ENCODE measurements at regions not wholly inside any gene's neighbourhood (a gene's known extent, or its start where the extent isn't known, plus 50 kb on each side); places are given as distances from the start of the nearest gene placed in this dataset.

DNA sequence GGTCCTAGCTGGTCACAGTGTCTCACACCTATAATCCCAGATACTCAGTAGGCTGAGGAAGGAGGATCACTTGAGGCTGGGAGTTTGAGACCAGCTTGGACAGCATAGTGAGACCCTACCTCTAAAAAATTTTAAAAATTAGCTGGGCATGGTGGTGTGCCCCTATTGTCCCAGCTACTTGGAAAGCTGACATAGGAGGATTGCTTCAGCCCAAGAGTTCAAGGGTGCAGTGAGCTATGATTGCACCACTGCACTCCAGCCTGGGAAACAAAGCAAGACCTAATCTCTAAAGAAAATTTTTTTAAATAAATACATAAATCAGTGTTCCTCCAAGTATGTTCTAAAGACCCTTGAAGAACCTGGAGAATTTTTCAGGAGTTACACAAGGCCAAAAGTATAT is 50.6 kb upstream of the GNAO1 start:
- no peak for DNase-seq
- in situ Hi-C loops (cut with MboI; ENCODE audit: low pct_unique_long_range_greater_than_20kb, low sequenced_read_pairs), result no loop called here

DNA sequence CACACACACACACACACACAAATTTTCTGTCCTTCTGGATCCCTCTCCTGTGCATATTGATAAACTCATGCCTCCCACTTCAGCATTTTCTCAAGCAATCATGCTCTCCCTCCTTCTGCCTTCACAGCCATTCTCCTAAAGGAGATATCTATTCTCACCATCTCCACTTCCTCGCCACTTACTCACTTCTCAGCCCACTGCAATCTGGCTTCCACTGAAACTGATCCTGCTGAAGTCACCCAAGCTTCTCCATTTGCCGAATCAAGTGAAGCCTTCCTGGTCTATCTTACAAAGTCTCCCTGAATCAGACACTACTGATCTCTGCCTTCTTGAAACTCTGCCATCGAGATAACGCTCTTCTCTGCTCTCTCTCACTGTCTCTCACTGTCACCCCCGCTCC is 54.0 kb upstream of the GNAO1 start:
- no peak for DNase-seq
- in situ Hi-C loops (cut with MboI; ENCODE audit: low pct_unique_long_range_greater_than_20kb, low sequenced_read_pairs), result no loop called here

- no peak for DNase-seq
- in situ Hi-C loops (cut with MboI; ENCODE audit: low pct_unique_long_range_greater_than_20kb, low sequenced_read_pairs), result no loop called here
These were observed 55.0 kb upstream of the GNAO1 start for GRCh38 chr16:56136256-56136655.

GRCh38 chr16:56134790-56135189 is 56.5 kb upstream of the GNAO1 start:
- no peak for DNase-seq
- in situ Hi-C loops (cut with MboI; ENCODE audit: low pct_unique_long_range_greater_than_20kb, low sequenced_read_pairs), result no loop called here

- DNase-seq, result no peak
- in situ Hi-C loops (cut with MboI; ENCODE audit: low pct_unique_long_range_greater_than_20kb, low sequenced_read_pairs), result no loop called here
These were observed 65.4 kb upstream of the GNAO1 start for GRCh38 chr16:56125922-56126321.

DNA sequence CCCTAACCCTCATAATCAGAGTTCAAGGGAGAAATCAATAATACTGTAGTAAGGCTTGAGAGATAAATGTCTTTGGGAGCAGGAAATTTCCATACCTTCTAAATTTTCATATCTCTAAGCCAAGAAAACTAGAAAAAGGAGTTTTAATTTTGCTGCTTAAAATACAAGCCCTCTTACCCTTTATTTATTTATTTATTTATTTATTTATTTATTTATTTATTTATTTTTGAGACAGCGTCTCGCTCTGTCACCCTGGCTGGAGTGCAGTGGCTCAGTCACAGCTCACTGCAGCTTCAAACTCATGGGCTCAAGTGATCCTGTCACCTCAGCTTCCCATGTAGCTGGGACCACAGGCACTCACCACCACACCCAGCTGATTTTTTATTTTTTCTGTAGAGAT is 69.0 kb upstream of the GNAO1 start:
- no peak for DNase-seq
- in situ Hi-C loops (cut with MboI; ENCODE audit: low pct_unique_long_range_greater_than_20kb, low sequenced_read_pairs), result no loop called here

DNA sequence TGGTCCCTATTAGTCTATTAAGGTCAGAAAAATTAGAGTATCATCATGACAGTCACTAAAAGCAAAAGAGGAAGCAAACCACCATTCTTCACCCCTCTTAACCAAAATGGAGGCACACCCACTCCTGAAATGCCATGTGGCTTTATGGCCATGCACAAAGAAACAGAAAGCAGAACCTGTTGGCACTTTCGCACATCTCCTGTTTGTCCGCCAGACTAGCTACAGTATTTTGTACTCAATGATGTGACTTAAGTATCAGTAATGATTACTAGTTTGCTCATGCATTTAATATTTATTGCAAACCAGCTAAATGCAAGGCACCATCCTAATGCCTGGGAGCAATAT is 70.2 kb upstream of the GNAO1 start:
- in situ Hi-C loops (cut with MboI; ENCODE audit: low pct_unique_long_range_greater_than_20kb, low sequenced_read_pairs), result no loop called here
- no peak for DNase-seq

DNA sequence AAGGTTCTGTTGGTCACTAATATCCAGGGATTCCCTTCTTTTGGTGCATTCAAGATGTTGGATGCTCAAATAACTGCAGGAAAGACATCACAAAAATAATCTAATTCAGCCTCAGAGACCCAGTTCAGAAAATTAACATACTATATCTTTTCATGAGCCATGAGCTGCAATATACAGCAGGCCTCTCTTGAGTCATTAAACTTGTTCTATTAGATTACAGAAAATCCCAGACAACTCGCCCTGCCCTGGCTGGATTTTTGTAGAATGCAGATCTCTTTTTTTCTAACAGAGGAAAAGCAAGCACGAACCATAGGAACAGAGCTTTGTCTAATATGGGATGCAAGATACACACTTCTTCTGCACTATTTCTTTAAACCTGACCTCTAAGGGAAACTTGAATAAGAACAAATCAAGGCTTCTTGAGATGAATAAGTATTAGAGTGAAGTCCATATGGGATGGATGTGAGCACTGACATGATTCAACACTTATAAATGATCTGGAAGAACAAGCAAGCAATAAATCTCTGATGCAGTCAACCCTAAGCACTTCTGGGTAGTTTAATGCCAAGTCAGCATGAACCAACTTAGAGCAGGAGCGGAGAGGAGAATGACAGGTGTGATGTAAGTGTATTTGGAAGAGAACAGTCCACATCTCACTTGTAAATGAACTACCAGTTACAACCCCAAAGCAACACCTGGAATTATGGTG is 70.7 kb upstream of the GNAO1 start:
- in situ Hi-C loops (cut with MboI; ENCODE audit: low pct_unique_long_range_greater_than_20kb, low sequenced_read_pairs), result no loop called here
- DNase-seq, result no peak

DNA sequence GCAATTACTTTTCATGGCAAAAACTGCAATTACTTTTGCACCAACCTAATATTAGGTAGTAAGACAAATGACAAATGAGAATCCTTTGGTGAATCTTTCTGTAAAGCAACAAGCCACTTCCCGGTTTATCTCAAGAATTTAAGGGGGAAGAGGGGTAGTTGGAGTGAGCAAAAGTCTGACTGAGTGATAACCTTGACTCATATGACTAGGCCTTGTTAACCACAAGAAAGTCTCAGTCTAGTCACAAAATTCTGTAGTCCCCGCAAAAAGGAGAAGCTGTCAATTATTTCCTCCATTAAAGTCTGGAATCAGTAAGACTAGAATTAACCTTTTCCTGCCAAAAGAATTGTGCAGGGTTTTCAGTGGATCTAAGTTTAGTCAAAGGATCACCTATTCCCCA is 72.2 kb upstream of the GNAO1 start:
- in situ Hi-C loops (cut with MboI; ENCODE audit: low pct_unique_long_range_greater_than_20kb, low sequenced_read_pairs), result no loop called here
- DNase-seq, result peak; percentile 26

DNA sequence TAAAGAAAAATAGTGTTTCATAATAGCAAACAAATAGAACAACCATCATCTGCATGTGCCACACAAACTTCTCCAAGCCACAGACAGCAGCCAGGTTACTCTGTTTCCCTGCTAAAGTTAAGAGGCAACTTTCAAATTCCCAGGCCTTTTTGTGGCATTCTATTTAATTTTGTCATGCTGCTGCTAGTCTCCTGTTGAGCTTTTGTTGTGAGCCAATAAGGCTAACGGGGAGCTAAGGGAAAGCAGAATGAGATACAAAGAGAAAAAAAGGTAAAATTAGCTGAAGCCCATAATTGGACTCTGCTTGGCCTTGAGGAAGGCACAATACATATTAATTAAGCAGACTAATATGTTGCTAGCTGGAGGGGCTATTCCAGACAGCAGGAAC is 74.7 kb upstream of the GNAO1 start:
- in situ Hi-C loops (cut with MboI; ENCODE audit: low pct_unique_long_range_greater_than_20kb, low sequenced_read_pairs), result no loop called here
- no peak for DNase-seq

DNA sequence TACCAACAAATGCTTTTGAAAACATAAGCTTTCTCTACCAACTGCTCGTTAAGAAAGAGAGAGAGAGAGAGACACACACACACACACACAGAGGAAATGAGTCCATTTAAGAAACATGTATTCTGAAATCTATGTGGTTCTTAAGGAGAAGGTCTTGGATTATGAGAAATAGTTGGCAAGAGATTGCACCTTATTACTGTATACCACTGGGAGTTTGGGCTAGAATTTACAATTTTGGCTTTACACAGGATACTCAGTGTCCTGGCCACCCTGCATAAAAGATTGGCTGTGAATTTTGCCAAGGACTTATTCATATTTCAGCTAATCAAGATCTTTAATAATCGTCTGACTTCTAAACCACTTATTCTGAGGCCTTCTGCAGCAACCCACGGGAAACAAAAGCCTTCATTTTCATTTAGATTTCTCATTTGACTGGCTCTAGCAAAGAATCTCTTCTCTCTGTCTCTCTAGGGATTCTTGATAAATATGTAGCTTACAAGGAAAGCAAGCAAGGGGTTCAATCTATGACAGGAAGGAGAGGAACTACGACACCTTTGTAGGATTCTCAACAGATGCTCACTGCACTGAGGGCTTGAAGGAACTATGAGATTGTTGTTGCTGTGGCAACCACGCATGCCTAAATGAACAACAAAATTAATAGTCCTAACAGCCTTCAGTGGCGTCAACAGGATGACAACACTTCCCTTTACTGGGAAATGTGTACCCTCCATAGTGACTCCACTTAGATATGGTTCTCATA is 75.3 kb upstream of the GNAO1 start:
- no peak for DNase-seq
- in situ Hi-C loops (cut with MboI; ENCODE audit: low pct_unique_long_range_greater_than_20kb, low sequenced_read_pairs), result no loop called here

GRCh38 chr16:56113223-56113622 is 78.1 kb upstream of the GNAO1 start:
- no peak for DNase-seq
- in situ Hi-C loops (cut with MboI; ENCODE audit: low pct_unique_long_range_greater_than_20kb, low sequenced_read_pairs), result no loop called here

- in situ Hi-C loops (cut with MboI; ENCODE audit: low pct_unique_long_range_greater_than_20kb, low sequenced_read_pairs), result no loop called here
These were observed 80.2 kb upstream of the GNAO1 start for GRCh38 chr16:56111100-56111499.

GRCh38 chr16:56109994-56110393 is 81.3 kb upstream of the GNAO1 start:
- DNase-seq, result no peak
- in situ Hi-C loops (cut with MboI; ENCODE audit: low pct_unique_long_range_greater_than_20kb, low sequenced_read_pairs), result no loop called here

More at GRCh38 chr16:56111100-56111499, 80.2 kb upstream of the GNAO1 start:
- DNase-seq, result no peak

DNA sequence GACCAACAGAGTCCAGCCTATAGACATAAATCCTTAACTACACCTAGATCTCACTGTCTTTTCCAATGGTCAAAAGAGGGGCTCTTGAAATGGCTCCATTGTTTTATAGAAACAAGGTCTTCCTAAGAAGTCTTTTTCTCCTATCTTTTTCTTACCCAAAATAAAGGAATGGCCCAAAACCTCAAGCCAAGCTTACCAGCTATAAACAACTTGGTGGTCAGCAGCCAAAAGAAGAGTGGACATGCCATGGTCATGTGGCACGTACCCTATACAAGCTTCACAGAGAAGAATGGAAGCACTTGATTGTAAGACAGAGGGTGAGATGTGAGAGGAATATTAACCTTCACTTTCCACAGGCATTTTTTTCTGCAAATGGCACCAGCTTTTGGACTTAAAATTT is 82.1 kb upstream of the GNAO1 start:
- no peak for DNase-seq

DNA sequence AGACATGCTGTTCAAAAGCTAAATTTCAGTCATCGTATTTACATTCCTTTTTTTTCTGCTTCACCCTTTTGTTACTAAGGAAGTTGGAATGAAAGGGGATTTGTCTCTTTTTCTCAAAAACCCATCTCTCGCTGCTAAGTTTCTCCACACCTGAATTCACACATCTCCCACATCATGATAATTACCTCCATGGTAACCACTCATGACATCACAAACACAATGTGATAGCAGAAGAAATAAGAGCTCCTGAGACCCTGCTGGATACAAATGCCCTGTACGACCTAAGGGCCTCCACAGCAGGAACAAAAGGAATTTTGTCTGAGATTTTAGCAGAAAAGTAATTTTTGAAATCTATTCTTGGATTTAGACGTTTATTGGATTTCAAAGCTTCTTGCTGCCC is 82.6 kb upstream of the GNAO1 start:
- DNase-seq, result no peak
- in situ Hi-C loops (cut with MboI; ENCODE audit: low pct_unique_long_range_greater_than_20kb, low sequenced_read_pairs), result no loop called here

More for the DNA sequence above, 82.1 kb upstream of the GNAO1 start:
- in situ Hi-C loops (cut with MboI; ENCODE audit: low pct_unique_long_range_greater_than_20kb, low sequenced_read_pairs), result no loop called here

- in situ Hi-C loops (cut with MboI; ENCODE audit: low pct_unique_long_range_greater_than_20kb, low sequenced_read_pairs), result no loop called here
- DNase-seq, result no peak
These were observed 83.2 kb upstream of the GNAO1 start for GRCh38 chr16:56108056-56108471.

DNA sequence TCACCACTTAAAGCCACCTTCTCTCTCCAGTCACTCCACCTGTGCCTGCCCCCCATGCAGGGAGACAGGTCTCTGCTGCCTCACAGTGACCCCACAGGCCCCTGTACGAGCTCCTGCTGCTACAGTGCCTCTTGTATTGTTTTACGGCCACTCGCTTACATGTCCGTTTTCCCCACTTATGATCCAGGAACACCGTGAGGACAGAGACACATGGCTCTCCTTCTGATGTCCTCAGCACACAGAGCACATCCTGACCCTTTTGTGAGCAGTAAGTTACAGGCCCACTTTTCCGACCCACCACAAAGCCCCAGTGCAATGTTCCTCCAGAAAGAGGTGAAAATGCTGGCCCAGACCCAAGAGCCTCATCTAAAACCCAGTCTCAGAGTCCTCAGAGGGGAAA is 84.8 kb upstream of the GNAO1 start:
- in situ Hi-C loops (cut with MboI; ENCODE audit: low pct_unique_long_range_greater_than_20kb, low sequenced_read_pairs), result no loop called here
- DNase-seq, result no peak

GRCh38 chr16:56102906-56103305 is 88.4 kb upstream of the GNAO1 start:
- DNase-seq, result no peak
- in situ Hi-C loops (cut with MboI; ENCODE audit: low pct_unique_long_range_greater_than_20kb, low sequenced_read_pairs), result no loop called here

- in situ Hi-C loops (cut with MboI; ENCODE audit: low pct_unique_long_range_greater_than_20kb, low sequenced_read_pairs), result no loop called here
- no peak for DNase-seq
These were observed 89.1 kb upstream of the GNAO1 start for GRCh38 chr16:56102183-56102686.

DNA sequence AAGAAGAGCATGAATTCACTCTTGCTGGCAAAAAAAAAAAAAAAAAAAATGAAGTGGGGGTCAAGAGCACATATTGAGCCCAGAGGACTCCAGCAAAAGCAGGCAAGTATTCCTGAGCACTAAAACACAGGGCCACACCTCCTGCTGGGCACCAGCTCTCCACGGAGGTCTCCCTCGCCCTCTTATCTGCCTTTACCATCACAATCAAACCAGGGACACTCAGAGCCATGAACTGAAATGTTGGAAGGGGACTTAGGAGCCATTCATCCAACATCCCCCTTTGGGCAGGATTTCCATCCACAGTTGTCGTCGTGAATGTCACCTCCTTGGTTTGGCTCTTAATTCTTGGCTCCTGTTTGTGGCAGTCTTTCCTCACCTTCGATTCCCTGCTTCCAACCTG is 89.8 kb upstream of the GNAO1 start:
- no peak for DNase-seq
- in situ Hi-C loops (cut with MboI; ENCODE audit: low pct_unique_long_range_greater_than_20kb, low sequenced_read_pairs), result no loop called here
